Fibroblast of the conjunctiva (primary cell): ENCODE measurements at regions not wholly inside any gene's neighbourhood (a gene's known extent, or its start where the extent isn't known, plus 50 kb on each side); places are given as distances from the start of the nearest gene placed in this dataset.

ENCODE experiments used
- DNase-seq: peaks from one replicate; pipeline ENCODE4 v3.0.0-alpha.2; 2010; ENCODE audit warnings: low read depth

GRCh38 chr12:113684053-113684907 lies 212.6 kb upstream of the LHX5 start:
- DNase-seq: no peak

DNA sequence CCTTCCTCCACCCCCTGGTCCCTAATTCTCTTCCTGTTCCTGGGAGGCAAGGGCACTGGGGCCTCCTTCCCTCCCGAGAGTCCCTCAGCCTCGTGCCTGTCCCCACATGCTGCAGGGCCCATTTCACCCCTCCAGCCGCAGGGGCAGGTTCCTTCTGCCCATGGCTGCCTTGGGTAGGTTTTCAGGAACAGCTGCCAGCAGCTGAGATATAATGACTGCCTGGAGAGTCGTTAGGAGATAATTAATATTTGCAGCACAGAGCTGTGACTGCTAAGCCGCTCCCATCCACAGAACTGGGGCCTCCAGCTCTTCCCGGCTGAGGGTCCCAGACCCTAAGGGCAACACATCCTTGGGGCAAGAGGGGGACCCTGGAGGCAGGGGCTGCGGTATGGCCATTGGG lies 211.9 kb upstream of the LHX5 start:
- DNase-seq: no peak

- DNase-seq: no peak
These were observed 209.2 kb upstream of the LHX5 start for GRCh38 chr12:113680868-113681267.

- no peak for DNase-seq
These were observed 206.8 kb upstream of the LHX5 start for GRCh38 chr12:113678223-113679119.

GRCh38 chr12:113676547-113676946 lies 204.9 kb upstream of the LHX5 start:
- DNase-seq: no peak

DNA sequence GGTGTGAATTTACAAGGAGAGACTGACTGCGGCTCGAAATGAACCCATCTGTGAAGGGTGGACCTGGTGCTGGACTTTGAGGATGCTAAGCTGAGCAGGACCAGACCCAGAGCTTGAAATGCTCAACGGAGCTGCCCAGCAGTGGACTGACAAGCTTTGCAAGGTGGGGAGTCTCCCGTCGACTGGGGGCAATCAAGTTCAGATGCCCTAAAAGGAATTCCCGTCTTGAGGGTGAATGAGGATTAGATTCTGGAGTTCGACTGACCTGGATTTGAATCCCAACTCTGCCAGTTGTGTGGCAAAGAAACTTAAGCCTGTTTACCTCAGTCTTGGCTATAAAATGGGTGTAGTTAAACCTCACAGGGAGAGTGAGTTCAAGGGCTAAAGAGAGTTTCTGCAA lies 204.4 kb upstream of the LHX5 start:
- DNase-seq: no peak

- DNase-seq: no peak
These were observed 203.3 kb upstream of the LHX5 start for GRCh38 chr12:113674996-113675395.

- no peak for DNase-seq
These were observed 202.6 kb upstream of the LHX5 start for GRCh38 chr12:113674302-113674701.

DNA sequence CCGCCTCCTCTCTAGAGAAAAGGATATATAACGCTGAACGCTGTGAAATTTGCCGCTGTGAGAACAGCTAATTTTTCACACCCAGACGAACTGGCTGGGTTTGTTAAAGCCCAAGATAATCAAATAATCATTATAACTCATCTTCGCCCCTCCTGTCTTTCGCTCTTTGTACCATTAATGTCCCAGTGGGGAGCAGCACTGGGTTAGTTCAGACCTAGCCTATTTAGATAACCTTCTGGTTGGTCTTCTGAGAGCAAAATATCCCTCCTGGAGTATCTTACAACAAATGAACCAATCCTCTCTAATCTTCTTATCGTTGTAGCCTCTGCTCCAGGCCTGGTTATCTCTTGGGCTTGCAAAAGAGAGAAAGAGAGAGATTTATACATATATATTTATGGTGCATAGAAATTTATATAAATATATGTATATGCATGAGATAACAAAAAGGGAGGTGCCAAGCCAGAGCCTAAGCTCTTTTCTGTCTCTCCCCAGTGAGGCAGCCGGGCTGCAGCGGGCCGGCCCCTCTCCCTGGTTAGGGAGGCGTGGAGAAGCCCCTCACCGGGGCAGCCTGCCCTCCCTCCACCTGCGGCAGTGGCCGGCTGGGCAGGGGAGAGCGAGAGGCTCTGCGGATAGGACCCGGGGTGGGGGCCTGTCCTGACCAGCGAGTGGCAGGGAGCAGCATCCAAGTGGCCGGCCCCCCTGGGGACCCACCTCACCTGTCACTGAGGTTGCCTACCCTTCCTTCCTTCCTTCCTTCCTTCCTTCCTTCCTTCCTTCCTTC lies 202.0 kb upstream of the LHX5 start:
- DNase-seq: no peak

GRCh38 chr12:113670742-113671141 lies 199.1 kb upstream of the LHX5 start:
- DNase-seq: no peak

DNA sequence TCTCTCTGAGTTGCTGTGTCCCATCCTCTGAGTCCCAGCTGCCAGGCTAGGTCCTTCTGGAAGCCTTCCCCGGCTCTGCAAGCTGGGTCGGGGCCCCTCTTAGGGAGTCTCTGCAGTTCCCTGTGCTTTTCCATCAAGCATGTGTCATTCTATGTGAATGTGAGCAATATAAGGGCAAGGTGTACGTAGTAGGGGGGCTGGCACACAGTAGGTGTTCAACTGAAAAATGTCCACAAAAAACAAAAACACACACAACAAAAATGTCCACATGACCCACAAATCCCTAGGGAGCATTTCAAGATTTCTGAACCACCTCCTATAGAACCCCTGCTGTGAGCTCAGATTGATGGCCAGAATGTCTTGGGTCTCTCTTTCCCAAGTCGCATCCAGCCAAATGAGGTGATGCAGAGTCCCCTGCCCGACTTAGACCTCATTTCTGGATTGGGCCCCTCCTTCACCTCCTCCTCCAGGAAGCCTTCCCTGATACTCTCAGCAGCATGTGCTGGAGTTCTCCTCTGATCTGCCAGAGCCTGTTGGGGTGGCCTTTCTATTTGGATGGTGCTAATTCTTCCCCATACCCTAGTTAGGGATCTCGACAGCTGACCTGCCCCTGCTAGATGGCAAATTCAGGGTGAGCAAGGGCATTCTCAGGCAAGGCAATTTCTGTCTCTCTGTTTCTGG lies 196.1 kb upstream of the LHX5 start:
- DNase-seq: no peak

GRCh38 chr12:113667095-113667494 lies 195.4 kb upstream of the LHX5 start:
- DNase-seq: no peak

GRCh38 chr12:113666223-113666622 lies 194.6 kb upstream of the LHX5 start:
- no peak for DNase-seq

DNA sequence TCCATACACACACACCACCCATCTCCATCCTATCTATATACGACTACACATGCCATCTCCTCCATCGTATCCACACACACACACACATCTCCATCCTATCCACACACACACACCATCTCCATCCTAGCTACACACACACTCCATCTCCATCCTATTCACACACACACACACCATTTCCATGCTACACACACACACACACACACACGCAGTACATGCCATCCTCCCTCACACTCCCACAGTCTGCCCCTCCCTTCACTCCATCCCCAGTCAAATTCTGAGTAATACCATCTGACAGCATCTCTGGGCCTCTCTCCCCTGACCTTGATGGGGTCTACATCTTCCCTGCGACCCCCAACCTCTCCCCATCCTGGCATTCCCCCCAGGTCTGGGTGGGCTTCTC lies 193.8 kb upstream of the LHX5 start:
- DNase-seq: no peak

DNA sequence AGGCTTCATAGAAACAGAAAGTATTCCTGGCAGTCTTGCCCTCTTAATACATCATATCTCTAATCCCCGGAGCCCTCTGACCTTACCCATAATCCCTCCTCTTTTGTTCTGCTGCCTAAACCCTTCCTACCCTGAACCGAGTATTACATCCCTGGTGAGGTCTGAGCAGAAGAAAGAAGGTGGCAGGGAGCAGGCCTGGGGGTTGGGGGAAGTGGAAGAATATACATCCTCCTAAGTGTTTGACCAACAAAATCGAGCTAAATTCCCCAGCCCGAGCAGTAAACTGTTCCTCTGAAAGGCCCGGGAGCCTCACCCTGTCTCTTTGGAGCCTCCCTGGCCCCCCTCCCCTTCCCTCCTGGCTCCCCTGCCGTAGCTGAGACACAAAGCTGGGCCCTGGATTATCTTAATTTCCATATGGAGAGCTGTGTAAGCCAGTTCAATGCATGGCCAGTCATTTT lies 192.6 kb upstream of the LHX5 start:
- DNase-seq: no peak

DNA sequence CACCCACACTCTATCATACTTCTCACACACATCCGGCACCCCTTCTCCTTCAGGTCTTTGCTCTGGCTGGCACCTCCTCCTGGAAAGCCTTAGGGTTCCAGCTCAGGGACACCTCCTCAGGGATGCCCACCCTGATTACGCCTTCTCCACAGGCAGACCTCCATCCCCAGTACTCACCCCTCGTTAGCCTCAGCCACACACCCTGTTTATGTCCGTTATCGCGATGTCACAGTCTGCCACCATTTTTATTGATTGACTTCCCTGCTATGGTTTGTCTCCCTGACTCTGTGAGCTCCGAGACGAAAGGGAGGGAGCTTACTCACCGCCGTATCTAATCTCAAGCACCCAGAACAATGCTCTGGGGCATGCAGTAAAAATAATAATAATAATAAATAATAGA lies 191.7 kb upstream of the LHX5 start:
- DNase-seq: no peak

DNA sequence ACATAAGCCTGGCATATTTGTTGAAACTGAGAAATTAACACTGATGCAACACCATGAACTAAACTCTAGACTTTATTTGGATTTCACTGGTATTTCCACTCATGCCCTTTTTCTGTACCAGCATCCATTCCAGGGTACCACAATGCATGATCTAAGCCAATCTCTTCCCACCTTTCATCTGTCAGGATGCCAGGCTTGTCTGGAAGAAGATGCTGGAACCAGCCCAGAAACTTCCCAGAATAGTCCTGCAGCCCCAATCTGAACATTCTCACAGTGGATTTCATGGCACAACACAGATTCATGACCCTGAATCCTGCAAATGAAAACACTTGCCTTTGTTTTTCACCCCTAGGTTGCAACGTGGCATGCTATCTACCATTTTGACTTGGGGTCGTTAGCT lies 189.3 kb upstream of the LHX5 start:
- no peak for DNase-seq

GRCh38 chr12:113659416-113659815 lies 187.7 kb upstream of the LHX5 start:
- DNase-seq: no peak

GRCh38 chr12:113659015-113659414 lies 187.3 kb upstream of the LHX5 start:
- DNase-seq: no peak

DNA sequence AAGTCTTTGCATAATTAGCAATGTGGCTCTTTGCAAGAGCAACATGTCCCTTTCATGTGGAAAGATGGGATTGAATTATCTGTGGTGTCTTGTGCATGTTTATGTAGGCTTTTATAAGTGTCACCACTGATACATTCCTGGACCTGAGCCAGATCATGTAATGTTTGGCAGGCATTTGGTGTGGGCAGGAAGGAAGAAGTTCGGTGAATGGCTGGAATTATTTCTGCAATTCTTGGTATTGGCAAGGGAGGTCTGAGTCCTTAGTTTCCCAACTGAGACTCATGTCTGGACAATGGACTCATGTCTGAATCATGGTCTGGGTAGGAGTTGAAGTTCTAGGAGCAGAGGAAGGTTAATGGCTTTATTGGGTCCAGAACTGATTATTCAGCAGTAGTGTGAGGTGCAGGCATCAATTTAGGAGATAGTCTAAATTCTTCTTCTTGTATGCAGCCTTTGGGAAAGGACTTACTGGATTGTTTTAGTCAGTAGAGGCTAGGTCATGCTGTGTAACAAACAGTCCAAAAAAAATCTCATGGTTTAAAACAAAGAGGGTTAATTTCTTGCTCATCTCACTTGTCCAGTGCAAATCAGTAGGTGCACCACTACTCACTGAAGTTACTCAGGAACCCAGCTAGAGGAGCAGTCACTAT lies 186.5 kb upstream of the LHX5 start:
- DNase-seq: no peak

DNA sequence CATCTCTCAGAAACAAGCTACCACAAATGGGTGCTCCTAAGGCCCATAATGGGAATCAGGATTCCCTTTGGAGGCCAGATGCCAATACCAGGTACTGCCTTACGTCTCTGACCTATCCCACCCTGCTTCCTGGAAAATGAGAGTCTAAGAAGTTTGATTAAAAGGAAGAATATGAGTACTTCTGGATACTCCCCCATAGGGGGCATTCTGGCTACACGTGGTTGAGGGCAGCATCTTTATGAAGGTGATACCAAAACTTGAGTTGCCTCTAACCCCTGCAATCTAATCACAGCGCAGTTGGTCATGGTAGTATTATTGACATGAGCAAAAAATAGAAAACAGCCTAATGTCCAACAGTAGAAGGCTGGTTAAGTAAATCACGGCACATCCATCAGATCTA lies 184.2 kb upstream of the LHX5 start:
- DNase-seq: no peak
